SK-MEL-5 (cell line): ENCODE measurements at regions not wholly inside any gene's neighbourhood (a gene's known extent, or its start where the extent isn't known, plus 50 kb on each side); places are given as distances from the start of the nearest gene placed in this dataset.
"Not testable (repeated sequence)": the region's sequence is repeated elsewhere in the genome, so short reads cannot be mapped to it uniquely, and the experiment has no call there.

Source experiments
- DNase-seq: peaks from one replicate; pipeline ENCODE4 v3.0.0-alpha.2; 2016; ENCODE audit warnings: low read depth, low spot score
- in situ Hi-C: cut with HindIII; loops from 2 replicates; pipeline ENCODE4 v1.10.0; 2016; ENCODE audit warnings: low sequenced_read_pairs, high pct_unique_total_duplicates, low pct_unique_long_range_greater_than_20kb

GRCh38 chr10:26355241-26355640 is 82.9 kb upstream of the APBB1IP start:
- no peak for DNase-seq
- in situ Hi-C loops, result no loop called here

- DNase-seq, result no peak
- in situ Hi-C loops, result no loop called here
Observed at GRCh38 chr10:26357203-26357602, 80.9 kb upstream of the APBB1IP start.

GRCh38 chr10:26358071-26358470 is 80.1 kb upstream of the APBB1IP start:
- in situ Hi-C loops, result no loop called here
- DNase-seq, result no peak

GRCh38 chr10:26359670-26360069 is 78.5 kb upstream of the APBB1IP start:
- in situ Hi-C loops, result no loop called here
- DNase-seq, result no peak

- in situ Hi-C loops, result no loop called here
- DNase-seq, result no peak
Observed at GRCh38 chr10:26361351-26361750, 76.8 kb upstream of the APBB1IP start.

GRCh38 chr10:26361971-26362370 is 76.2 kb upstream of the APBB1IP start:
- DNase-seq, result no peak
- in situ Hi-C loops, result no loop called here

GRCh38 chr10:26365681-26366358 is 72.3 kb upstream of the APBB1IP start:
- no peak for DNase-seq
- in situ Hi-C loops, result no loop called here

GRCh38 chr10:26367035-26367434 is 71.1 kb upstream of the APBB1IP start:
- in situ Hi-C loops, DNase-seq: not testable (repeated sequence)

- DNase-seq, result peak; percentile 4
- in situ Hi-C loops, result no loop called here
Observed at GRCh38 chr10:26367771-26368170, 70.4 kb upstream of the APBB1IP start.

- in situ Hi-C loops, result no loop called here
- DNase-seq, result no peak
Observed at GRCh38 chr10:26368463-26368862, 69.7 kb upstream of the APBB1IP start.

GRCh38 chr10:26372513-26373354 is 65.4 kb upstream of the APBB1IP start:
- in situ Hi-C loops, result no loop called here
- DNase-seq, result no peak

- in situ Hi-C loops, result no loop called here
- DNase-seq, result no peak
Observed at GRCh38 chr10:26374426-26374825, 63.7 kb upstream of the APBB1IP start.

GRCh38 chr10:26377224-26377810 is 60.8 kb upstream of the APBB1IP start:
- in situ Hi-C loops, DNase-seq: not testable (repeated sequence)

GRCh38 chr10:26378861-26379294 is 59.3 kb upstream of the APBB1IP start:
- in situ Hi-C loops, result no loop called here

GRCh38 chr10:26380815-26381214 is 57.3 kb upstream of the APBB1IP start:
- in situ Hi-C loops, result no loop called here
- DNase-seq, result no peak

More at GRCh38 chr10:26378861-26379294, 59.3 kb upstream of the APBB1IP start:
- no peak for DNase-seq

- DNase-seq, result no peak
- in situ Hi-C loops, result no loop called here
Observed at GRCh38 chr10:26381986-26382385, 56.2 kb upstream of the APBB1IP start.

GRCh38 chr10:26384600-26384999 is 53.5 kb upstream of the APBB1IP start:
- no peak for DNase-seq
- in situ Hi-C loops, result no loop called here

- DNase-seq, result no peak
- in situ Hi-C loops, result no loop called here
Observed at GRCh38 chr10:26385443-26385842, 52.7 kb upstream of the APBB1IP start.

- in situ Hi-C loops, result no loop called here
Observed at GRCh38 chr10:26386781-26387180, 51.4 kb upstream of the APBB1IP start.

More at GRCh38 chr10:26386781-26387180, 51.4 kb upstream of the APBB1IP start:
- DNase-seq, result no peak
